ENCODE measurements at regions not wholly inside any gene's neighbourhood (a gene's known extent, or its start where the extent isn't known, plus 50 kb on each side); places are given as distances from the start of the nearest gene placed in this dataset.

- no peak for TF ChIP-seq CTCF (IDR thresholded peaks at IDR 0.05; ENCODE audit: low read depth, low read length, missing control alignments)
- no peak for DNase-seq (ENCODE audit: low read depth)
- H3K4me3 ChIP-seq (ENCODE audit: low read depth, low read length), result no peak overlapping the region
Observed at GRCh38 chr1:29548091-29548490, 311.8 kb downstream of the PTPRU start.

GRCh38 chr1:29547300-29547699, 311.0 kb downstream of the PTPRU start:
- DNase-seq (ENCODE audit: low read depth), result no peak
- no peak for TF ChIP-seq CTCF (IDR thresholded peaks at IDR 0.05; ENCODE audit: low read depth, low read length, missing control alignments)
- no peak overlapping the region for H3K4me3 ChIP-seq (ENCODE audit: low read depth, low read length)

- DNase-seq (ENCODE audit: low read depth), result no peak
- no peak for TF ChIP-seq CTCF (IDR thresholded peaks at IDR 0.05; ENCODE audit: low read depth, low read length, missing control alignments)
Observed at GRCh38 chr1:29546496-29546895, 310.2 kb downstream of the PTPRU start.

GRCh38 chr1:29544406-29544805, 308.1 kb downstream of the PTPRU start:
- DNase-seq (ENCODE audit: low read depth), result no peak
- TF ChIP-seq CTCF (IDR thresholded peaks at IDR 0.05; ENCODE audit: low read depth, low read length, missing control alignments), result no peak
- no peak overlapping the region for H3K4me3 ChIP-seq (ENCODE audit: low read depth, low read length)

More at GRCh38 chr1:29546496-29546895, 310.2 kb downstream of the PTPRU start:
- no peak overlapping the region for H3K4me3 ChIP-seq (ENCODE audit: low read depth, low read length)

GRCh38 chr1:29543586-29543985, 307.3 kb downstream of the PTPRU start:
- TF ChIP-seq CTCF (IDR thresholded peaks at IDR 0.05; ENCODE audit: low read depth, low read length, missing control alignments), result no peak
- no peak for DNase-seq (ENCODE audit: low read depth)
- H3K4me3 ChIP-seq (ENCODE audit: low read depth, low read length), result no peak overlapping the region

- TF ChIP-seq CTCF (IDR thresholded peaks at IDR 0.05; ENCODE audit: low read depth, low read length, missing control alignments), result no peak
- no peak overlapping the region for H3K4me3 ChIP-seq (ENCODE audit: low read depth, low read length)
- no peak for DNase-seq (ENCODE audit: low read depth)
Observed at GRCh38 chr1:29542548-29542947, 306.2 kb downstream of the PTPRU start.

GRCh38 chr1:29541631-29542030, 305.3 kb downstream of the PTPRU start:
- no peak for TF ChIP-seq CTCF (IDR thresholded peaks at IDR 0.05; ENCODE audit: low read depth, low read length, missing control alignments)
- no peak for DNase-seq (ENCODE audit: low read depth)
- no peak overlapping the region for H3K4me3 ChIP-seq (ENCODE audit: low read depth, low read length)
